ENCODE measurements at regions not wholly inside any gene's neighbourhood (a gene's known extent, or its start where the extent isn't known, plus 50 kb on each side); places are given as distances from the start of the nearest gene placed in this dataset.

- DNase-seq = no peak
Measured at GRCh38 chr16:7090628-7091115, 242.0 kb upstream of the RBFOX1 start.

GRCh38 chr16:7089751-7090150, 242.9 kb upstream of the RBFOX1 start:
- no peak for DNase-seq

DNA sequence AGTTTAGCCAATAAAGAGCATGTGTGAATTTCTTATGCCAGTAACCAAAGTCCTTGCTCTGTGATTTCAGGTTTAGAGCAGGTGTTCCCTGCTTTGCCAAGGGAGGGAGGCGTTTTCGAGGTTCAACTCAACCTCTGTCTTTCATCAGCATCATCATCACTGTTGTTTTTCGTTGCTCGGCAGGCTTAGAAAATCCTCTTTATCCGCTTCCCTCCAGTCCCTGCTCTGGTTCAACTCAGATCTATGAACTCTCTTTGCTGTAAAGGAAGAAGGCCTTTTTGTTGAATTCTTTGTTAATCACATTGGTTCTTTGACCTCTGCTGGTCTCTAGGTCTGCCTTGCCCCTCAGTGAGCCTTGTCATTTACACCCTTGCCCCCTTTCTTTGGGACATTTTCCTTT, 243.9 kb upstream of the RBFOX1 start:
- DNase-seq = no peak

DNA sequence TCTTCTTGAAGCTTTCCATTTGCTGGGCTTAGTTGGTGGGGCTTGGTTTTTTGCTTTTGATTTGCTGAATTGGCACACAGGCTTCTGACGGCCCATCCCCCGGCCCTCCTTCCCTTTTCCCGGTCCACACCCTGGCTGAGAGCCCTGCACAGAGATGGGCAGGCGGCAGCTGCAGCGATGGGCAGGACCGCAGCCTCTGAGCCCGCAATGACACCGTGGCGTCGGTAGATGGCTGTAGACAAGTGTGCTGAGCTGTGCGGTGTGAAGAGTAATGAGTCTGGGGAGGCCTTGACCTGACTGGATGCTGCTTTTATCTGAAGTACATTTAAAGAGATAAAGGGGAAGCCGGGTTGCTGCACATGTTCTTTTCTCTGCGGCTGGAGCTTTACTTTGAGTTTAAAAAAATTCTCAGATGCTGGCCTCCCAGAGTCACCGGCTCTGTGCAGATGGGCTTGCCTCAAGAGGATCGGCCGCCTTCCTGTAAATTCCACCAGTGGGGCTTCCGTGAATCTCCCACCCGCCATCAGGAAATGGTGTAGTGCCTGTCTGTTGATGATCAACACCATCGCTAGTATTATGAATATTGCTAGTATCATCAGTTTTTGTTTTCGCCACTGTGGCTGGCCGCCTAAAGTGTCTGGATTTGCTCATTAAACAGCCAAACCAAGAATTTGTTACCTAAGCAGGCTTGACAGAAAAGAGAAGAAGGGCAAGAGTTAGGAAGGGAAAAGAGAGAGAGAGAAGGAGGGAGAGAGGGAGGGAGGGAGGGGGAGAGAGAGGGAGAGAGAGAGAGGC, 245.6 kb upstream of the RBFOX1 start:
- DNase-seq = peak; percentile 90

GRCh38 chr16:7085776-7086175, 246.9 kb upstream of the RBFOX1 start:
- DNase-seq = no peak

- DNase-seq = peak; percentile 49
Measured at GRCh38 chr16:7083096-7083495, 249.5 kb upstream of the RBFOX1 start.

DNA sequence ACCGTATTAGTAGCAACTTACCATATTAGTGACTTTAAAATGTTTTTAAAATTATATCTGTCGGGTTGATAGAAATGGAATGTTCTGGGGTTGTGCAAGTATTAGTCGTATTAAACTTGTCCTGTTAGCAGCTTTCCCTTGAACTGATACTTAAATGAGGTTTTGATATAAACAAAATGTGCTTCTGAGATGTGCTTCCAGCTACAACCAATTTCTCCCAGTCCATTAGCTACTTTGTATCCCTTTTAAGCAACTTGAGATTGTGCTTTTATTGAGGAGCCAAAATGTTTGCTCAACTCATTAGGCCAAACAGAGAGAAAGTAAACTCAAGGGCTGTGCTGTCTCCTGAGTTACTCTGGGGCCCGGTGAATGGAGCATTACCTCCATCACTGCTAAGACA, 255.0 kb upstream of the RBFOX1 start:
- DNase-seq = no peak

- DNase-seq = no peak
Measured at GRCh38 chr16:7074715-7075114, 257.9 kb upstream of the RBFOX1 start.

DNA sequence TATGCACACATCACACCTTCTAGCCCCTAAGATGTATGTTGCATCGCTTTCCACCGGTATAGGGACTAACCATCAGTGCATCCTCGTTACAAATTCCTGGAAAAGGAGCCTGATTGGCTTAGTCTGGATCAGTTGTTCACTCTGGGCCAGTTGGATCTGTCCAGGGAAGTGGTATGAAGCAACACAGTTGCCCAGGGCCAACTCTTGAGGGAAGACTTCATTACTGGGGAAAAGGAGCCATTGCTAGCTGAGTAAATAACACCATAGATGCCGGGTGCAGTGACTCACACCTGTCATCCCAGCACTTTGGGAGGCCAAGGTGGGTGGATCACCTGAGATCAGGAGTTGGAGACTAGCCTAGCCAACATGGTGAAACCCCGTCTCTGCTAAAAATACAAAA, 275.2 kb upstream of the RBFOX1 start:
- no peak for DNase-seq

GRCh38 chr16:7055443-7055842, 277.2 kb upstream of the RBFOX1 start:
- DNase-seq = no peak

GRCh38 chr16:7051591-7052349, 280.9 kb upstream of the RBFOX1 start:
- no peak for DNase-seq

DNA sequence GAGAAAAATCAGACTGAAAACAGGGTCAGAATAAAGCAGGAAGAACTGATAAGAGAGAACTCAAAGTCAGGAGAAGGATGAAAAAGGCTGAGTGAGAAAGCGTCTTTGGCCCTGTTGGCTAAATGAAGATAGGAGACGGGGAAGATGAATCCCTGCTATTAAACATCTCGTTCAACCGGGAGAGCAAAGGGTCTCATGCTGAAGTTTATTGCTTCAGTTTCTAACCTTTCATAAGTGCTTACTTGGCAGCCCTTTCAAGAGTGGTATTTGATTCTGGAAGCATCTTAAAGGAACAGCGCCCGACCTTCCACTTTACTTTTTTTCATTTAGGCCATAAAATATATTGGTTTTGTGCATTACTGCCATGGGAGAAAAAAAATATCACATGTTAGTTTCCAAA, 288.3 kb upstream of the RBFOX1 start:
- no peak for DNase-seq

GRCh38 chr16:7038475-7038874, 294.2 kb upstream of the RBFOX1 start:
- no peak for DNase-seq

DNA sequence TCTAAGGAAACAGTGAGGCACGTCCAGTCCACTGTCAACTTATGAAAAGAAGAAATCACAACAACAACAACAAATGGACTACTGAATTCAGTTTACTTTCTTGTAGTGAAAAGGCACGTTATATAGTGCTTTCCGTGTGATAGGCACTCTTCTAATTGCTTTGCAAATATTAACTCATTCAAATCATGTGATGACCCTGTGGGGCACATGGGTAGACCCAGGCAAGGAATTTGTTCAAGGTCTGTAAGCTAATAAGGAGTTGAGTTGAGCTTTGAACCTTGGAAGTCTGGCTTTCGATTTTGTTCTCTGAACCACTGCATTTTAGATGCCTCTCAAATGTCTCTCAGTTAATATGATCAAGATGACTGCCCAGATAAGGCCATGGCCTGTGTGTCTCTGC, 295.1 kb upstream of the RBFOX1 start:
- DNase-seq = no peak

- no peak for DNase-seq
Measured at GRCh38 chr16:7031031-7031430, 301.6 kb upstream of the RBFOX1 start.

- DNase-seq = no peak
Measured at GRCh38 chr16:7027401-7027800, 305.2 kb upstream of the RBFOX1 start.

DNA sequence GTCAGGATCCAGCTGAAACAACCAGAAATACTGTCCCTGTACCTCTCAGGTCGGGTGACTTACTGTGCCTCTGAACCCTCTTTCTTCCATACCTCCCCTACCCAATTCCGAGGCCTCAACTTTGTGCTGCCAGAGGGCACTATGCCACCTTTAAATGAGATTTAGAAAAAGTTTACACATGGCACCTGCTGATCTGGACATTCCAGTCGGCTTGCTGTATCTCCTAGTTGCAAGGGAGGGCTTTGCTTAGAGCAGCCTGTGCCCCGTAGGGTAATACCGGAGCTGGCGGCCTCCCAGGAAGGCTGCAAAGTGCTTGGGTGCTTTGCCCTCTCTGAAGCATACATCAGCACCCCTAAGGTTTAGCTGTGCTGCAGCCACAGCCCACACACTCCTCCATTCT, 306.0 kb upstream of the RBFOX1 start:
- DNase-seq = no peak

GRCh38 chr16:7025616-7026190, 306.9 kb upstream of the RBFOX1 start:
- peak; percentile 72 for DNase-seq

- no peak for DNase-seq
Measured at GRCh38 chr16:7021653-7022275, 310.9 kb upstream of the RBFOX1 start.

GRCh38 chr16:7017006-7017662, 315.5 kb upstream of the RBFOX1 start:
- no peak for DNase-seq

GRCh38 chr16:7014756-7015155, 317.9 kb upstream of the RBFOX1 start:
- no peak for DNase-seq

DNA sequence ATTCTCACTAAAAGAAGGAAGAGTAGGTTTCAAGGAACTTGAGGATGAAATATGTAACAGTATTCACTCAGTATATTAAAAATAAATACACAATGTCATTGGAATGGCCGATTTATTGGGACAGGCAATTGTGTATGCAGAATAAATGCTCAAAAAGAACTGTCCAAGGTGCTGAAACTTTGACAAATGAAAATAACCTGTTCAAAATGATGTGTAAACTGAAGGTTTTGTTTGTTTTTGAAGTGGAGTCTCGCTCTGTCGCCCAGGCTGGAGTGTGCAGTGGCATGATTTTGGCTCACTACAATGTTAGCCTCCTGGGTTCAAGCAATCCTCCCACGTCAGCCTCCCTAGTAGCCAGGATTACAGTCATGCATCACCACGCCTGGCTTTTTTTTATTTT, 318.7 kb upstream of the RBFOX1 start:
- DNase-seq = no peak

- DNase-seq = no peak
Measured at GRCh38 chr16:7004266-7004665, 328.4 kb upstream of the RBFOX1 start.

All from right hindlimb (tissue), 1 donor.